HG03460 (cell line): ENCODE measurements at regions not wholly inside any gene's neighbourhood (a gene's known extent, or its start where the extent isn't known, plus 50 kb on each side); places are given as distances from the start of the nearest gene placed in this dataset.

Experiments used
- ATAC-seq: cut with Tn5 transposase; IDR thresholded peaks from one replicate; pipeline ENCODE4 v1.9.1; 2021; ENCODE audit not compliant: unreplicated experiment

DNA sequence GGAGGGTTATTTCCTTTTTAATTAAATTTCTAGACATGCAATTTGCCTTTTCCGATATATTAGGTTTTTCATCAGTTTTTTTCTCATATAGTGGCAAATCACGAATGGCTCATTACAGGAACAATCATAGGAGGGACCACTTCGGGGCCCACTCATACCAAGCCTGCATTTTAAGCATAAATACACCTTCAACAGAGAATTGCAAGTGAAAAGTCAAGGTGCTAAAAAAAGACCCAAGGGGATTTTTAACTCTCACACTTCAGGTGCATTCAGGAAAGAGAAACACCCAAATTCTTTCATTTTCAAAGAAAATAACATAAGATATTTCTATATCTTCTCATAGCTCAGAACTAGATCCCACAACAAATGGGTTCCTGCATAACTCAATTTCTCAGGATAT is 979.6 kb upstream of the NR2F2 start:
- no peak for ATAC-seq

DNA sequence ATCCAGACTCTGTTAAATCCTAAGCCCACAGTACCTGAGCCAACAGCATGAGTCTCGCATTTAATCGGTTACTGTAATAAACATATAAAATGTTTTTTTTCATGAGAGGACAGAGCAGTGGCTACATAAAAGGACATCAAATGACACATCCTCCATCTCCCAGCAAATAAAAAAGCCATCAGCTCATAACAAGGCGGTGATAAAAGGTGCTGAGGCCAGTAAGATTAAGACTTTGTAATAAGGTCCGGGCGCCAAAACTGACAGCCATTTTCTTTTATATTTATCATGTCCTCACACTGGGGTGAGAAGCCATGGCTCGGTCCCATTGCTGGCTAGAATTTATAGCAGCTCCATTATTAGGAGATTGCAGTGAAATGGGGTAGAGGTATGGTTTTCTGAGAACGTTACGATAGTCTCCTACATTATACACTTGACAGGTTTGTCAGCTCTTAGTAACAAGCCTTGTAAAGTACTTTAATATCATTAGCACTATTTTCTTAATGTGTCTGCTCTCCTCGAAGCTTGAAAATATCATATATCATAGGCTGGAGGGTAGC is 977.8 kb upstream of the NR2F2 start:
- no peak for ATAC-seq

DNA sequence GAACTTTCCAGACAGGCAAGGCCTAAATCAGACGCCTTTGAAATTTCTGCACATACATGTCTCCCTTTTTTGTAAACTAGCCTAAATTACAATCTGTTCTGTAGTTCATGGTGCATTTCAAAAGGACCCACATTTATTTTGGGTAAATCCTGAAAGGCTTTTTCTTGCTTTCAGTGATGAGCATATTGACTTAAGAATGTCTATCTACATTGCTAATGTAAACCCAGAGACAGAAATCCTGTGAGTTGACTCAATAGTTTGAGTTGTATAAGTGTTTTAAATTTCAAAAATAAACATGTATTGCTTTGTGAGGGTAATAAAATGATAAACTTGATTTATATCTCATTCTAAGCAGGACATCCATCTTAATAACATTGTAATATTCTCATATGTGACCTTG is 977.0 kb upstream of the NR2F2 start:
- ATAC-seq, result no peak

DNA sequence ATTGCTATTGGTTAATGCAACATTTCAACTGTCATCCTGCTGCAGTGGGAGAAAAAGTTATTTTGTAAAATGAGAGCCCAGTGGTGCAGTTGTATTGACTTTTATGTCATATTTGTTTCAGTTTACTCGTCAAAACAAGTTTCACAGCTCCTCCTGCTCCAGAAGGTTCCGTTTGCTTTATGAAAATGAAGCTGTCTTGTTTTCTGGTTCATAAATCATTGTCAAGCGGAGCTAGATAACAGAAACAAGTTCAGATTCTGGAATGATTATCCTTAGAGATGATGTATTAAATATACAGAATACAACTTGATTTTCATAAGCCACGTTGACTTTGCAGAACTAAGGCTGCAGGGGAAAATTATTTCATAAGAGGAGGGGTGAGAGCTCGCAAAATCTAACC is 970.5 kb upstream of the NR2F2 start:
- no peak for ATAC-seq

DNA sequence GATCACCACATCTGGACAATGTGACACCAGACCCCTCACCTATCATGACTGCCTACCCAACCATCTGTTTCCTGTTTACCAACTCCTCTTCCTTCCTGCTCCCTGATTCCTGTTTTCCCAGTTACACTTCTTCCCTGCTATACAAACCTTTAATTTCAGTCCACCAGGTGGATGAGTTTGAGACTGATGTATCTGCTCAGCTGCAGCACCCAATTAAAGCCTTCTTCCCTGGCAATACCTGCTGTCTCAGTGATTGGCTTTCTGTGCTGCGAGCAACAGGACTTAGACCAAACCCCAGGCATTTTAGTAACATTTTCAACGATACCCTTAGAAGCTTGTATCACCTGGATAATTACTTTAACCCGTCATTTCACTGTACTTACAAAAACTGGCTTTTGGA is 968.2 kb upstream of the NR2F2 start:
- no peak for ATAC-seq

GRCh38 chr15:95363646-95364045 is 966.9 kb upstream of the NR2F2 start:
- no peak for ATAC-seq

DNA sequence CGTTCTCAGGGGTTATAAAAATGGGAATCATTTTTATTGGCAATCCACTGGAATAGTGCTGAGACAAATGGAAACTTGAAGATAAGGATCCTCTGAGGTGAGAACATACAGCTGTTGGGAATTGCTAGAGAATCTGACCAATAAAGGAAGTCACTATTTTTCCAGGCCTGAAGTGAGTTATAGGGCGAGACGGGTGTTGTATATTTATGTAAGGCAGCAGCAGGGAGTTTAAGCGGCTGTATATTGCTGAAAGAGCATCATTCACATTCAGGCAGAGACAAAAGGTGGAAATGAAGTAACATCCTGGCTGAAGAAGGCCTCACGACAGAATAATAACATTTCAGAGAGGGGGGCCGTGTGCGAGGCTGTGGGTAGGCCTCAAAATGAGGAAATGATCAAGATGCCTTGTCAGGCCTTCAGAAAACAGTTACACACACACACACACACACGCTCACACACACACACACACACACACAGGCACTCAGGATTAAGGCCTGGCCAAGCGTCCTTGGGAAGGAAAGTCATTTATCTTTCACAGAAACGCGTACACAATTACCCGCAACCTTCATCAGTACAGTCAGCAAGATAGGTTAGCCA is 964.9 kb upstream of the NR2F2 start:
- ATAC-seq, result no peak

- ATAC-seq, result no peak
Observed at GRCh38 chr15:95368191-95368590, 962.3 kb upstream of the NR2F2 start.

- no peak for ATAC-seq
Observed at GRCh38 chr15:95368755-95369601, 961.5 kb upstream of the NR2F2 start.

DNA sequence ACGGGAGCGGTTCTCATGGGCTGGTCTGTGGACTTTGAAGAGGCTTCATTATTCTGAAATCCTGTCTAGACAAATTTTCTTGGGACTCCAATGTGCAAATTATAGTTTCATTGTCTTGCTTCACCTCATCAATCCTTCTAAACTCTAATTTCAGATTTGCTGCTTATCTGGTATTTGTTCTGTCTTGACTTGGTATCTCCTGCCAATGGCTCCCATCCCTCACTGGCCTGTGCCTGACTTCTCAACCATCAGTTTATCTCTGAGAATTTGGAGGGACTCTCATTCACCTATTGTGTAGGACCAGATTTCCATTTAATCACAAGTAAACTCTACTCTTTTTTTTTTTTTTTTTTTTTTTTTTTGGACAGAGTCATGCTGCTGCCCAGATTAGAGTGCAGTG is 960.2 kb upstream of the NR2F2 start:
- ATAC-seq, result no peak

DNA sequence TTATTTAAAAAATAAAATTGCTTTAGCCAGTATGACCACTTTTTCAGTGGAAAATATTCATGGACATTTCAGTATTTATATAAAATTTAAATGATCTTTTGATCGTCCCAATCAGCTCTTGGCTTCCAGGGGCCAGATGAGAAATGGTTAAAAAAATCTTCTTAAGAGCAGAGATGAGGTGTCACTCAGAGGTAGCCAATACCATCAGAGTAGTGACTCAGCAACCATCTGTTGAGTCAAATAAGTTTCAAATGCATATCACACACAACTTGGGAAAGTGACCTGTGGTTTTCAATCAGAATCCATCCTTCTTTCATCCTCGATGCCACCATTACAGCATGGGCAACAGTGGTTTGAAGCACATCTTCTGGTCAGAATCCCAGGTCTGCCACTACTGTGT is 958.8 kb upstream of the NR2F2 start:
- no peak for ATAC-seq

DNA sequence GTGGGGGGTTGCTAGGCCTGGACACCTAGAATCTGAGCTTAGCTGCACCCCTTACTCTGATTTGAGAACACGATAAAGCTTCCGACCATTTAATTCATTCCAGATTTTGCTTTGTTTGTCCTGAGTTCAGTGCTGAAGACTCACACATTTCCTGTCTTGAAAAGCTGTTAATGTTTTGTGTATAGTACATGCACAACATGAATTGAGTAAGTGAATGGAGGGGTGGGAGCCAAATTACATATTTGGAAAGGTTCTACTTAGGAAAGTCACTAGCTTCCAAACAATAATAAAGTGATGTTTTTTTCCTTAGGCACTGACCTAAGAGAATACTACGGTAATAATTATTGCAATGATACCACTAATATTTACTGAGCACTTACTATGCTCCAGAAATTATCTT is 955.2 kb upstream of the NR2F2 start:
- no peak for ATAC-seq

- no peak for ATAC-seq
Observed at GRCh38 chr15:95377258-95377852, 953.1 kb upstream of the NR2F2 start.

DNA sequence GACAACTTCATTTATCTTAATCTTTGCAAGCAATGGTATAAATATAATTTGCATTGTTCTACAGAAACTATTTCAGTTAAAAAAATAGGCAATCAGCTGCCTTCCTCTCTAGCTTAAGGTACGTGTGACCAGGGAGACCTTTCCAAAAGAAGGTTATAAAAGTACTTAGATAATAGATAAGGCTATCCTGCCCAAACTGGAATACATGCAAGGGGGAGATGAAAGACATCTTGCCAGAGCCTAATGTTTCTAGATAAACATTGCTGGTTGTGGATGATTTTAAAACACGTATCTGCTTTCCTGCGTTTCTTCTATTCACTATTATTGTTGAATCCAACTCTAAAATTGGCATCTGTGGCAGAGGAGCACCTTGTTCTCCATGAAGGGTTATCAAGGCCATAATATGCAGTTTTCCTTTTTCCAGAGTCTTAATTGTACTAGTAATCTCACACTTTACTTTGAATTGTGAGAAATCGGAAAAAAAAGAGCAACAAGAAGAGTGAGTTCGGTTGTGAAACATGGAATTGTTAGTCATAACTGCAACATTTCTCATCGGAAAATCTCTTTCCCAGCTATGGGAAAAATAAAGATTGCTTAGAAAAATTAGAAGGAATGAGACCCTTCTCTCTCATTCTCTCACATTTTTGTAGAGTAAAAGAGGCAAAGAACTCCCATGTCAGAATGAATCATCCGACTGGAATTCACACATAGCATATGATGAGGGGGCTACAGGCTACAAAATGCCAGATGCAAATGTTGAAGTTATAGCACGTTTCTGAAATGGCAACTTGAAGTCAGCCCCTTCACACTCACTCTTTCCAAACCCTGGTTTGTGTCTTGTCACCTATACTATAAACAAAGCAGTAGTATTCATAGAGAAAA is 936.1 kb upstream of the NR2F2 start:
- ATAC-seq, result no peak

- ATAC-seq, result no peak
Observed at GRCh38 chr15:95400428-95400827, 930.1 kb upstream of the NR2F2 start.

DNA sequence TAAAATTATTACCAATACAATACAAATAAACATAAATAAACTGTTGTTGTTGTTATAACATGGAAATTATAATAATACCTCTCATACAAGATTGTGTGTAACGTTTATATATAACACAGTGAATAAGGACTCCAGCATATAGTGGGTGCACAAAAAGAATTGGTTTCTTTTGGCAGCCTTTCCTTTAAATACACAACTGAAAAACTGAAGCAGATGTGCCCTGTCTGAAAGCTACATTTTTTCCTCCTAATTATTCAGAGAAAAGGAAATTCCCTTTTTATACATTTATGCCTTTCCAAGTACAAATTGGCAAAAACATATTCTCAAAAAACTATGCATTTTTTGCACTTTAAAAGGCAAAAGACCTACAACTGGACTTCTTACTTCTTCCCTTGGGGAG is 928.9 kb upstream of the NR2F2 start:
- no peak for ATAC-seq

GRCh38 chr15:95405447-95405846 is 925.1 kb upstream of the NR2F2 start:
- no peak for ATAC-seq

DNA sequence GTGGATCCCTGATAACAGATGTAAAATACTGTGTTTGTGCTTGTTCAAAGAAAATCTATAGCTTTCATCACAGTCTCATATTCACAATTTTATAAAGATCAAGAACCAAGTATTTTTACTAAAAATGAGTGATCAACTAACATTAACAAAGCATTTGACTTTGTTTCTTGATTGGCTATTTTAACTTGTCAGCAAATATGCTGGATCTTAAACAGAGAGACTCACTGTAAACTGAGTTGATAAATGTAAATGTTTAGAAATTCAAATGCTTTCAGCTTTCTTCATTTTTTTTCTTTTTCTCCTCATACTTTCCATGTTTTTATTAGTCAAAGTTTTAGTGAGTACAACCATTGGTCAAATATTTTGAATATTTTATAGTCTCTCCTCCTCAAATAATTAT is 923.0 kb upstream of the NR2F2 start:
- ATAC-seq, result no peak

GRCh38 chr15:95409211-95409610 is 921.3 kb upstream of the NR2F2 start:
- no peak for ATAC-seq

GRCh38 chr15:95409626-95410310 is 920.7 kb upstream of the NR2F2 start:
- no peak for ATAC-seq

DNA sequence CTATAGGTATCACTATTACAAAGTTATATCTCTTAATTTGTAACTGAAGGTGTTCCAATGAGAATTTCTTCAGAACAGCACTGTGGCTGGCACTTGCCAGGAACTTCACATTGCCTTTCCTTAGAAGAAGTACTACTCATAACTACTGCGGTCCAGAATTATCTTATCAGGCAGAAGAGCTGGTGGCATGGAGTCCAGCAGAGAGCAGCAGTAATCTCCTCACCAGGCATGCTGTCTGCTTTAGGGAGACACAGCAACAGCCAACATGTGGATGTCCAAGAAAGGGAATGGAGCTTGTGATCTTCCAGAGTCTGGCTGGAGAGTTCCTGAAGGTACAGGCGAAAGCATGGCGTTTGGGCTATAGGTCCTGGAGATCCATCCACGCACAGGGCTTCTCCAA is 919.7 kb upstream of the NR2F2 start:
- no peak for ATAC-seq
